Activated CD4-positive, alpha-beta T cell treated with anti-CD3 and anti-CD28 coated beads, Interleukin-2, amount 10 ng/mL, durations not matched to agents 24 days and 14 days (primary cell): ENCODE measurements at regions not wholly inside any gene's neighbourhood (a gene's known extent, or its start where the extent isn't known, plus 50 kb on each side); places are given as distances from the start of the nearest gene placed in this dataset.
A peak's percentile ranks its signal among the peaks of the same experiment; 100 is the strongest.

ENCODE experiments used
- DNase-seq: peaks from one replicate; pipeline ENCODE4 v3.0.0; 2022
- H3K27ac Mint-ChIP-seq: one replicate; pipeline ENCODE4 v1.8.0; 2022; ENCODE audit warnings: mild to moderate bottlenecking, mixed read lengths
- H3K27me3 Mint-ChIP-seq: one replicate; pipeline ENCODE4 v1.8.0; 2022; ENCODE audit warnings: mixed read lengths
- H3K36me3 Mint-ChIP-seq: one replicate; pipeline ENCODE4 v1.8.0; 2022; ENCODE audit warnings: low read depth, mild to moderate bottlenecking, mixed read lengths
- H3K4me1 Mint-ChIP-seq: one replicate; pipeline ENCODE4 v1.8.0; 2021; ENCODE audit warnings: mixed read lengths
- H3K4me3 Mint-ChIP-seq: one replicate; pipeline ENCODE4 v1.8.0; 2022; ENCODE audit warnings: mild to moderate bottlenecking, moderate library complexity, mixed read lengths
- H3K9me3 Mint-ChIP-seq: one replicate; pipeline ENCODE4 v1.8.0; 2021; ENCODE audit warnings: mixed read lengths
- intact Hi-C: fragments of 100-400 bp; cut with micrococcal nuclease; formaldehyde crosslinking; loops from one replicate; pipeline ENCODE4 v1.15.1; 2023

DNA sequence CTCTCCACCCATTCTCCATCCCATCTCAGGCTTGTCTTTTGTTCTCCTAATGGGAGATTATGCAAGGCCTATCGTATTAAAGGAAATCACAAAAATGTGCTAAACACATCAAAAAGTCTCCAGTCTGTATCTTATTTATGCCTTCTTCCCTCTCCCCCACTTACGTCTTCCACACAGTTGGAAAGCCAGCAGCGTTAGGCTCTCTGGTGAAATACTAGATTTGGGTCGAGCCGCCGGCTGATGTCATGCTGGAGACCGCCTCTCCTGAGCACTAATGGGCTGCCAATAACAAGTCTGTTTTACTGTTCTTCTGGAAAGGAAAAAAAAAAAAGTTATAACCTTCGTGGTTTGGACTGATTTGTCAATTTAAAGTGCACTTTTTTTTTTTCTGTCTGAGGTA lies 182.7 kb upstream of the SIX2 start:
- Mint-ChIP-seq H3K27me3 (peaks cover 14% of the 10 kb centered on the region), H3K36me3 (no peaks in the 10 kb centered on the region), H3K4me1 (no peaks in the 10 kb centered on the region), H3K4me3 (no peak overlapping the region), H3K27ac (no peak overlapping the region), H3K9me3 (no peaks in the 10 kb centered on the region)
- DNase-seq: no peak
- intact Hi-C loops: no loop called here

DNA sequence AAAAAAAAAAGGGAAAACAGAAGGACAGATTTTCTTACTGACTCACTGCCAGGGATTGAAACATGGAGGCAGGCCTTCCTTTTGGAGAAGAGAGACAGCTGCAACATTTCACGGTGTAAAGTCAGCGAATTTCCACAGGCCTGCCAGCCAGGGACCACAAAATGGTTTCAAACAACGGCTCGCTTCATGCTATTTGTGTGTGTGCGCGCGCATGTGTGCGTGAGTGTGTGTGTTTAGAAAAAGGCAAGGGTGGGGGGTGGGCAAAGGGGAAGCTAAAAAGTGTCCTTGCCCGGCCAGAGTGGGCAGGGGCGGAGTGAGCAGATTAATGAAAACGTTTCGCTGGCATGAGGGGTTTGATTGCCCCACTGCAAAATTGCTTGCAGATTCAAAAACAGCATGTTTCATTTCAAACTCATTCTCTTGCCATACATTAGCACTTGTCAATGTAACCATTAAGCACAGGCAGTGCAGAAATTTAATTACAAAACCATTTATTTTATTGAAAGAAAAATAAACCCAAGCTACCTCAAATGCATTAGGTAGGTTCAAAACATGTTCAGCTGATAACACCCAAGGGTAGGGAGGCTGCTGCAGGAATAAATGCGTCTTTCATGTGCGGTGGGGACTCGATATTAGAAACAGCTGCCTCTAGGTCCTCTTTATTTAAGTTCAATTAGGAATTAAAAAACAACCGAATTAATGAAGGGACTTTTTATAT lies 182.1 kb upstream of the SIX2 start:
- H3K9me3 Mint-ChIP-seq: no peaks in the 10 kb centered on the region
- H3K4me1 Mint-ChIP-seq: no peaks in the 10 kb centered on the region
- peaks cover 14% of the 10 kb centered on the region for H3K27me3 Mint-ChIP-seq
- DNase-seq: no peak
- H3K4me3 Mint-ChIP-seq: no peak overlapping the region
- H3K27ac Mint-ChIP-seq: no peak overlapping the region
- intact Hi-C loops: no loop called here
- no peaks in the 10 kb centered on the region for H3K36me3 Mint-ChIP-seq

DNA sequence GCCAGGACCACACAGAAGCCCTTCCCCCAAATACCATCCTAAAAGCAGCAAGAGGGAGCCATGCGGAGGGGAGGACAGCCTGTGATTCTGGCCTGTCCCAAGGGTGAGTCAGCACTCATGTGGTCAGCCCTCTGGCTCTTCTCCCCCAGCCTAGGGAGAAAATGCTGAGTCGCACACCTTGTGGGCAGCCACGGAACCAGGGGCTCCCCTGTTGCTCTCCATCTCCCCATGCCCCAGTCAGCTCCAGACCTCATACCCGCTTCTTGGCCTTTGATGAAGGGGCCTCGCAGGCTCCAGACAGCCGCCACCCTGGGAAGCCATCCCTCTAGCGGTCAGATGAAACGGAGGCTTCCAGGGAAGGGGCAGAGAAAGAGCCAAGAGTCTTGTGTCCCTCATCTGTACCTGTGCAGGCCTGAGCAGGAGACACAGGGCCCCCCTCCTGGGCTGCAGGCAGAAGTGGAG lies 181.3 kb upstream of the SIX2 start:
- Mint-ChIP-seq H3K27ac (no peak overlapping the region), H3K27me3 (peaks cover 9% of the 10 kb centered on the region), H3K9me3 (no peaks in the 10 kb centered on the region), H3K4me1 (no peaks in the 10 kb centered on the region), H3K4me3 (no peak overlapping the region), H3K36me3 (no peaks in the 10 kb centered on the region)
- intact Hi-C loops: no loop called here
- DNase-seq: no peak

DNA sequence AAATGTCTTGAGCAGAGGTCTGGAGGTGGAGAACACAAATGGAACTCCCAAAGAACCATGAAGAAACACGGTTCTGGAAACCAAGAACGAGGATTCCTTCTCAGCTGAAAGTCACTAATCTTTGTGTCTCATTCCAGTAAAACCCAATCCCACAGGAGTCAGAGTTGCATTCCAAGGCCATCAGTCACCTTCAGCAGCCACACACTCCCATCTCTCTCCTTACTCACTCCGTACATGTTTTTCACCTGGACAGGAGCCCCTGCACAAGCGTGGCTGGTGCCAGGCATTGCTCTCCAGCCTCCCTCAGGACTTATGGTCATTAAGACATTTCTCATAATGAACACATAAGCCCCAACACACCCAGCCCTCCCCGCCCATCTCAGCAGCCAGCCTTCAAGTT lies 175.4 kb upstream of the SIX2 start:
- Mint-ChIP-seq H3K36me3 (no peaks in the 10 kb centered on the region), H3K4me1 (no peaks in the 10 kb centered on the region), H3K4me3 (no peak overlapping the region)

GRCh38 chr2:45182667-45183295 lies 173.5 kb upstream of the SIX2 start:
- Mint-ChIP-seq H3K4me1 (no peaks in the 10 kb centered on the region), H3K27ac (no peak overlapping the region), H3K9me3 (no peaks in the 10 kb centered on the region), H3K27me3 (peaks cover 7% of the 10 kb centered on the region), H3K36me3 (no peaks in the 10 kb centered on the region), H3K4me3 (no peak overlapping the region)
- intact Hi-C loops: no loop called here
- DNase-seq: no peak

More for the DNA sequence above, 175.4 kb upstream of the SIX2 start:
- intact Hi-C loops: no loop called here
- H3K9me3 Mint-ChIP-seq: no peaks in the 10 kb centered on the region
- no peak overlapping the region for H3K27ac Mint-ChIP-seq
- H3K27me3 Mint-ChIP-seq: peaks cover 5% of the 10 kb centered on the region
- no peak for DNase-seq

DNA sequence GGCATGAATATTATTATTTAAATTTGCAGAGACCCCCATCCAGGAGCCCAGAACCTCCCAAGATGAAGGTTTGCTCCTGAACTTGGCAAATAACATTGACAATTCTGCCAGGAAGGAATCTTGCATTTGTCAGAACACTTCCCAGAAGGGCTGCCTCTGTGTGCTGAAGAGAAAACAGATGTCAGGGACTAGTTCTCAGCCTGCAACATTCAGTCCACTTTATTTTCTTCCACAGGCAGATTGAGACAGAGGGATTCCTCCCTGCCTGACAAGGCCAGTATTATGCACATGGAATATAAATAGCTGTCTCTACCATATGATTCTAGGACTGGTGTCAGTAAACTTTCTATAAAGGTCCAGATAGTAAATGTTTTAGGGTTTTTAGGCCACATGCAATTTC lies 171.5 kb upstream of the SIX2 start:
- Mint-ChIP-seq H3K9me3 (no peaks in the 10 kb centered on the region), H3K27me3 (peaks cover 13% of the 10 kb centered on the region)

DNA sequence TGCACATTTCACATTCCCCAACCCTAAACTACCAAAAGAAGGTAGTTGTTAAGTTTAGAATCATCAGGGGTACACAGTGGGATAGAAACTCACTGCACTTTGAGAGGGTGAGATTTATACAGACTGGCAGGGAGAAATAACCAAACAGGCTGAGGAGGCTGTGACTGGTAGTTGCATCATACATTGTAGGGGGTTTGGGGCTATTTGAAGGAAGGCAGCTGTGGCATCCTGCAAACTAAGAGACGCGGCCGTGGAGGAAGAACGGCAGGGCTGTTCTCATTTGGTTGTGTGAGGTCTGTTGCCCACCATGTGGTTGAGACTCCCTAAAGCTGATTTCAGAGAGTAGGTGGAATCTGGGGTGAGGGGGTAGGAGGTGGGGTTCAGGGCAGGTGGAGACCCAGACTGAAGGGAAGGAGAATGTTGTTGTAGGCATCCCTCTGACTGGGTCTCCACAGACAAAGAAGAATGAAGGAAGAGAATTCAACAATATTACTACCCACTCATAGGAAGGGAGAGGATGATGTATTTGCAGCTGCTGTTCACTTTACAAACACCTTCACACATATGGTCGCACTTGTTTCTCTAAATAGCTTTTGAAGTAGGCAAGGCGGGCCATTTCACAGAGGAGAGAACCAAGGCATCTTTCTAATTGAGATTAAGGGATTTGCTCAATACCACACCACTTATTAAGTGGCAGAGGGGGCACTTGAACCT lies 170.9 kb upstream of the SIX2 start:
- DNase-seq: no peak
- Mint-ChIP-seq H3K27me3 (peaks cover 13% of the 10 kb centered on the region), H3K4me1 (no peaks in the 10 kb centered on the region), H3K36me3 (no peaks in the 10 kb centered on the region), H3K9me3 (no peaks in the 10 kb centered on the region), H3K27ac (no peak overlapping the region), H3K4me3 (no peak overlapping the region)
- intact Hi-C loops: no loop called here

More for the DNA sequence above, 171.5 kb upstream of the SIX2 start:
- Mint-ChIP-seq H3K27ac (no peak overlapping the region), H3K4me1 (no peaks in the 10 kb centered on the region), H3K4me3 (no peak overlapping the region), H3K36me3 (no peaks in the 10 kb centered on the region)
- no peak for DNase-seq
- intact Hi-C loops: no loop called here

DNA sequence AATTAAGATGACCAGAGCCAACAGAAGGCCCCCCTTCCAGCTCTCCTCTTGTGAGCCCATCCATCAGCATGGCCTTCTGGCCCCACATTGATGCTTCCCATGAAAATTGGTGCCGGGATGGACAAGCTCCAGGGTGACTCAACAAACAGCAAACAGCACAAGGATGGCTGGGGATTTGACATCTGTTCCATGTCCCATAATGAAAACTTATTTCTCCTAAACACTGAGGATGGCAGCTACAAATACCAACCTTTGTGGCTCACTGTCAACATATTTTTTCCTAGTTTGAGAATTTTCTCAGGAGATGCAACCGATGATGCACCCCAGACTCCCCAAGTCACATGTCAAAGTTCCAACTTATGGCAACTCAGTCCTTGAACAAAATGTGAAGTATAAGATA lies 169.6 kb upstream of the SIX2 start:
- Mint-ChIP-seq H3K9me3 (no peaks in the 10 kb centered on the region), H3K36me3 (no peaks in the 10 kb centered on the region), H3K4me3 (no peak overlapping the region), H3K27me3 (peaks cover 17% of the 10 kb centered on the region), H3K27ac (no peak overlapping the region), H3K4me1 (no peaks in the 10 kb centered on the region)
- intact Hi-C loops: loop anchor here (10.0 kb wide), 1 partner anchor 316 kb away; no protein-coding TSS in a partner anchor
- DNase-seq: peak; percentile 17

- intact Hi-C loops: loop anchor here (10.0 kb wide), 1 partner anchor 316 kb away; no protein-coding TSS in a partner anchor
- no peak for DNase-seq
- Mint-ChIP-seq H3K27me3 (peaks cover 22% of the 10 kb centered on the region), H3K36me3 (no peaks in the 10 kb centered on the region), H3K4me1 (no peaks in the 10 kb centered on the region), H3K4me3 (no peak overlapping the region), H3K9me3 (no peaks in the 10 kb centered on the region), H3K27ac (no peak overlapping the region)
These were observed 169.1 kb upstream of the SIX2 start for GRCh38 chr2:45178359-45178758.

DNA sequence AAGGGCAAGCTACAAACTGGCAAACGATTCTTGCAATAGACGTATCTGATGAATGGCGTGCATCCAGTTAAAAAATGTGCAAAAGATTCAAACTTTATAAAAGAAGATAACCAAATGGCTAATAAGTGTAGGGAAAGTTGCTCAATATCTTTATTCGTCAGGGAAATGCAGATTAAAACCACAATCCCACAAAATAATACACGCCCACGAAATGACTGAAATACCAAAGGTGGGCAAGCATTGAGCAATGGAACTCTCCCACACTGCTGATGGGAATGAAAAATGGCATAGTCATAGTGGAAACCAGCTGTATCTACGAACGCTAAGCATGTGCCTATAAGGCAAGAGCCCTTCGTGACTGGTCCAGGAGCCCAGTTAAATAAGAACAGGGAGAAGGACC lies 168.6 kb upstream of the SIX2 start:
- H3K4me3 Mint-ChIP-seq: no peak overlapping the region
- DNase-seq: no peak
- no peak overlapping the region for H3K27ac Mint-ChIP-seq
- H3K27me3 Mint-ChIP-seq: peaks cover 27% of the 10 kb centered on the region
- H3K4me1 Mint-ChIP-seq: no peaks in the 10 kb centered on the region
- no peaks in the 10 kb centered on the region for H3K9me3 Mint-ChIP-seq
- H3K36me3 Mint-ChIP-seq: no peaks in the 10 kb centered on the region
- intact Hi-C loops: loop anchor here (10.0 kb wide), 1 partner anchor 317 kb away; no protein-coding TSS in a partner anchor

GRCh38 chr2:45176390-45176789 lies 167.1 kb upstream of the SIX2 start:
- no peak for DNase-seq
- H3K4me1 Mint-ChIP-seq: no peaks in the 10 kb centered on the region
- intact Hi-C loops: loop anchor here (10.0 kb wide), 1 partner anchor 318 kb away; no protein-coding TSS in a partner anchor

DNA sequence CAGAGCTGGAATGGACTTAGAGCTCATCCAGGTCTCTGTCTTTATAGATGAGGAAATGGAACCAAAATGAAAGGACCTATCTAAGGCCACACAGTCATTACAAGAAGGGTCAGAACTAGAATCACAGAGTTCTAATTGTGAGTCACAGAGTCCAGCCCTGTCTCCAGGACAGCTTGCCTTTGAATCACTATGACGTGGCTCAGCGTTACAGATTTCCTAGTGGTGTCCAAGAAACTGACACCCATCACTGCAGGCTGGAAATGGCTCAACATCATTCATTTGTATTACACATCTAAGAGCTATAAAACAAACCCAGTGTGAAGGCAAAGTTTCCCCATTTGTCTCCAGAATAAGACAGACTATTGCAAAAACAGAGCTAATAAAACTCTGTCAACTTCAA lies 164.3 kb upstream of the SIX2 start:
- peaks cover 46% of the 10 kb centered on the region for H3K27me3 Mint-ChIP-seq
- H3K27ac Mint-ChIP-seq: no peak overlapping the region
- intact Hi-C loops: loop anchor here (10.0 kb wide), 1 partner anchor 321 kb away; no protein-coding TSS in a partner anchor
- H3K36me3 Mint-ChIP-seq: no peaks in the 10 kb centered on the region
- DNase-seq: no peak
- no peaks in the 10 kb centered on the region for H3K9me3 Mint-ChIP-seq
- no peak overlapping the region for H3K4me3 Mint-ChIP-seq
- H3K4me1 Mint-ChIP-seq: peaks cover 2% of the 10 kb centered on the region

More at GRCh38 chr2:45176390-45176789, 167.1 kb upstream of the SIX2 start:
- Mint-ChIP-seq H3K27me3 (peaks cover 37% of the 10 kb centered on the region), H3K4me3 (no peak overlapping the region), H3K9me3 (no peaks in the 10 kb centered on the region), H3K36me3 (no peaks in the 10 kb centered on the region), H3K27ac (no peak overlapping the region)

- Mint-ChIP-seq H3K4me1 (peaks cover 2% of the 10 kb centered on the region), H3K4me3 (no peak overlapping the region), H3K9me3 (no peaks in the 10 kb centered on the region), H3K27ac (no peak overlapping the region), H3K27me3 (peaks cover 53% of the 10 kb centered on the region), H3K36me3 (no peaks in the 10 kb centered on the region)
- no peak for DNase-seq
- intact Hi-C loops: loop anchor here (10.0 kb wide), 1 partner anchor 322 kb away; no protein-coding TSS in a partner anchor
These were observed 163.6 kb upstream of the SIX2 start for GRCh38 chr2:45172760-45173392.
